ENCODE measurements at regions not wholly inside any gene's neighbourhood (a gene's known extent, or its start where the extent isn't known, plus 50 kb on each side); places are given as distances from the start of the nearest gene placed in this dataset.

- TF ChIP-seq CTCF (conservative IDR thresholded peaks at IDR 0.05; ENCODE audit: low read depth in 2 of 2): no peak
- TF ChIP-seq NANOG (IDR thresholded peaks at IDR 0.05; ENCODE audit: borderline replicate concordance): no peak
- TF ChIP-seq EZH2phosphoT487 (IDR thresholded peaks at IDR 0.05; ENCODE audit: unreplicated experiment): no peak
These were observed 377.8 kb downstream of the CHSY3 start (continued) for GRCh38 chr5:130282049-130282448.

- no peaks in the 10 kb centered on the region for H3F3A ChIP-seq (replicated peaks; ENCODE audit: low read depth)
- Mint-ChIP-seq H3K4me3 (no peak overlapping the region), H3K27ac (no peak overlapping the region), H3K4me1 (no peaks in the 10 kb centered on the region), H3K36me3 (ENCODE audit: low read depth) (no peaks in the 10 kb centered on the region), H3K9me3 (no peaks in the 10 kb centered on the region), H3K27me3 (ENCODE audit: insufficient read depth, low read depth, poor library complexity) (peaks cover 2% of the 10 kb centered on the region)
- H3K9me2 ChIP-seq (ENCODE audit: insufficient read depth): no peaks in the 10 kb centered on the region
- H3K27me3 ChIP-seq (ENCODE audit: insufficient read depth): peaks cover 13% of the 10 kb centered on the region
- no peaks in the 10 kb centered on the region for H3K36me3 ChIP-seq (ENCODE audit: insufficient read depth)
- H3K4me3 ChIP-seq: no peak overlapping the region
- H3K4me2 ChIP-seq: no peak overlapping the region
- DNase-seq (ENCODE audit: low spot score): no peak
- no peaks in the 10 kb centered on the region for H3K4me1 ChIP-seq (ENCODE audit: insufficient read depth)
- no peaks in the 10 kb centered on the region; the same call in 1 of the 2 replicates for H4K20me1 ChIP-seq (replicated peaks; ENCODE audit: insufficient read depth)
- ATAC-seq: no peak
- no peak overlapping the region for H3K27ac ChIP-seq (ENCODE audit: low read depth)
- no peak overlapping the region for H2AFZ ChIP-seq
- no peaks in the 10 kb centered on the region for H3K79me2 ChIP-seq (replicated peaks; ENCODE audit: insufficient read depth)
- no peak for TF ChIP-seq ETS1 (IDR thresholded peaks at IDR 0.05)
- TF ChIP-seq EZH2phosphoT487 (IDR thresholded peaks at IDR 0.05; ENCODE audit: unreplicated experiment): no peak
- TF ChIP-seq EZH2 (IDR thresholded peaks at IDR 0.05; ENCODE audit: low read depth, unreplicated experiment): no peak
- no peak for TF ChIP-seq JUNB (IDR thresholded peaks at IDR 0.05; ENCODE audit: unreplicated experiment)
- no peak for TF ChIP-seq STAT1 (IDR thresholded peaks at IDR 0.05; ENCODE audit: unreplicated experiment)
- TF ChIP-seq CTCF (conservative IDR thresholded peaks at IDR 0.05; ENCODE audit: low read depth in 2 of 2): no peak
- no peak for TF ChIP-seq ZNF114 (CRISPR knock-in tag; IDR thresholded peaks at IDR 0.05)
- TF ChIP-seq CREB1 (CRISPR knock-in tag; IDR thresholded peaks at IDR 0.05; ENCODE audit: low read depth): no peak
- TF ChIP-seq ZNF331 (CRISPR knock-in tag; IDR thresholded peaks at IDR 0.05; ENCODE audit: low read depth): no peak
- no peak for TF ChIP-seq ZNF462 (CRISPR knock-in tag; IDR thresholded peaks at IDR 0.05)
- TF ChIP-seq NANOG (IDR thresholded peaks at IDR 0.05; ENCODE audit: borderline replicate concordance): no peak
- no peak for TF ChIP-seq POLR2AphosphoS5 (IDR thresholded peaks at IDR 0.05; ENCODE audit: low read depth)
These were observed 376.4 kb downstream of the CHSY3 start for GRCh38 chr5:130280528-130281217.

Measured in GM23338 (cell line).